Colonic mucosa (tissue), 4 donors: ENCODE measurements at regions not wholly inside any gene's neighbourhood (a gene's known extent, or its start where the extent isn't known, plus 50 kb on each side); places are given as distances from the start of the nearest gene placed in this dataset.

ENCODE experiments used
- DNase-seq: peaks from one replicate; pipeline ENCODE4 v3.0.0-alpha.2; 2020
- H3K27ac ChIP-seq: fragments of 200-600 bp; one replicate; pipeline ENCODE4 v1.8.0; 2021
- H3K27me3 ChIP-seq: fragments of 200-600 bp; one replicate; pipeline ENCODE4 v1.8.0; 2021
- H3K36me3 ChIP-seq: fragments of 200-600 bp; one replicate; pipeline ENCODE4 v1.8.0; 2021
- H3K4me1 ChIP-seq: fragments of 200-600 bp; one replicate; pipeline ENCODE4 v1.8.0; 2021; ENCODE audit warnings: mild to moderate bottlenecking
- H3K4me3 ChIP-seq: fragments of 200-600 bp; one replicate; pipeline ENCODE4 v1.8.0; 2021
- H3K9ac ChIP-seq, 2 donors: one replicate each; pipeline ENCODE4 v1.7.0; 2013; ENCODE audit warnings: control low read depth in 2 of 2, low read depth in 2 of 2, low read length in 2 of 2
- H3K9me3 ChIP-seq: fragments of 200-600 bp; one replicate; pipeline ENCODE4 v1.8.0; 2021
- intact Hi-C: fragments of 100-400 bp; cut with DNase I; formaldehyde crosslinking; loops from one replicate; pipeline ENCODE4 v1.14.1; 2022
- TF ChIP-seq, protein P1 (sequence below): fragments of 200-600 bp; IDR thresholded peaks from one replicate; pipeline ENCODE4 v1.8.0; 2022; ENCODE audit warnings: antibody characterized with exemption, mild to moderate bottlenecking
- donor health status: healthy.
- donor health status: DM: no; HTN: no; CAD: no.
- donor health status: DM: no; HTN: no; CAD: no.

DNA sequence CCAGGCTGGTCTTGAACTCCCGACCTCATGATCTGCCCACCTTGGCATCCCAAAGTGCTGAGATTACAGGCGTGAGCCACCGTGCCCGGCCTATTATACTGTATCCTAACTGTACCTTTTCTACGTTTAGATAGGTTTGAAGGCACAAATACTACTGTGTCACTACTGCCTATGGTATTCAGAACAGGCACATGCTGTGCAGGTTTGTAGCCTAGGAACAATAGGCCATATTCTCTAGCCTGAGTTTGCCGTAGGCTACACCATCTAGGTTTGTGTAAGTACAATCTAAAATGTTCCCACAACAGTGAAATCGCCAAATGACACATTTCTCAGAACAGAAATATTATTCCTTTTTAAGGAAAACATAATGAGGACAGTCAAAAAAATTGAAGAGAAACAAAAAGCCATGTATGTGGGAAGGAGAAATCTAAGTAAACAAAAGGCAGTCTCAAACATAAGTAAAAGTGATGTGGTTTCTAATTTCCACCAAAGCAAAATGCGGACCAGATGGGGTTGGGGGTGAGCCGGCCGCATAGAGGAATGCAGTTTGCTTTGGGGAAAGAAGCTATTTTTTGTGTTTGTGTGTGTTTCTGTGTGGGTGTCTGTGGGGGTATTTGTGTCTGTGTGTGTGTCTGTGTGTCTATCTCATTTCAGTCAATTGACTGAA, 192.6 kb upstream of the SALL4 start:
- Histone ChIP-seq H3K4me3 (no peak overlapping the region), H3K4me1 (no peaks in the 10 kb centered on the region), H3K27me3 (no peaks in the 10 kb centered on the region), H3K36me3 (no peaks in the 10 kb centered on the region), H3K9ac (no peak overlapping the region), H3K9me3 (no peaks in the 10 kb centered on the region), H3K27ac (no peak overlapping the region)
- TF ChIP-seq, protein P1, sequence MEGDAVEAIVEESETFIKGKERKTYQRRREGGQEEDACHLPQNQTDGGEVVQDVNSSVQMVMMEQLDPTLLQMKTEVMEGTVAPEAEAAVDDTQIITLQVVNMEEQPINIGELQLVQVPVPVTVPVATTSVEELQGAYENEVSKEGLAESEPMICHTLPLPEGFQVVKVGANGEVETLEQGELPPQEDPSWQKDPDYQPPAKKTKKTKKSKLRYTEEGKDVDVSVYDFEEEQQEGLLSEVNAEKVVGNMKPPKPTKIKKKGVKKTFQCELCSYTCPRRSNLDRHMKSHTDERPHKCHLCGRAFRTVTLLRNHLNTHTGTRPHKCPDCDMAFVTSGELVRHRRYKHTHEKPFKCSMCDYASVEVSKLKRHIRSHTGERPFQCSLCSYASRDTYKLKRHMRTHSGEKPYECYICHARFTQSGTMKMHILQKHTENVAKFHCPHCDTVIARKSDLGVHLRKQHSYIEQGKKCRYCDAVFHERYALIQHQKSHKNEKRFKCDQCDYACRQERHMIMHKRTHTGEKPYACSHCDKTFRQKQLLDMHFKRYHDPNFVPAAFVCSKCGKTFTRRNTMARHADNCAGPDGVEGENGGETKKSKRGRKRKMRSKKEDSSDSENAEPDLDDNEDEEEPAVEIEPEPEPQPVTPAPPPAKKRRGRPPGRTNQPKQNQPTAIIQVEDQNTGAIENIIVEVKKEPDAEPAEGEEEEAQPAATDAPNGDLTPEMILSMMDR: no peak
- intact Hi-C loops: no loop called here
- no peak for DNase-seq

DNA sequence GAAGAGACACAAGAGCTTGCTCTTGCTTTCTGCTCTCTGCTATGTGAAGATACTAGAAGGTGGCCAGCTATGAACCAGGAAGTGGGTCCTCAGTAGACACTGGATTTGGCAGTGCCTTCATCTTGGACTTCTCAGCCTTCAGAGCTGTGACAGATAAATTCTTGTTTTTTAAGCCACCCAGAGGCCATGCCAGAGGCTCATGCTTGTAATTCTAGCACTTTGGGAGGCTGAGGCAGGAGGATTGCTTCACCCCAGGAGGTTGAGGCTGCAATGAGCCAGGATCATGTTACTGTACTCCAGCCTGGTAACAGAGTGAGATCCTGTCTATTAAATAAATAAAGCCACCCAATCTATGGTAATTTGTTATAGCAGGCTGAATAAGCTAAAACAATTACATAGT, 185.5 kb upstream of the SALL4 start:
- H3K4me1 ChIP-seq: no peaks in the 10 kb centered on the region
- TF ChIP-seq, protein P1: no peak
- H3K27ac ChIP-seq: no peak overlapping the region

DNA sequence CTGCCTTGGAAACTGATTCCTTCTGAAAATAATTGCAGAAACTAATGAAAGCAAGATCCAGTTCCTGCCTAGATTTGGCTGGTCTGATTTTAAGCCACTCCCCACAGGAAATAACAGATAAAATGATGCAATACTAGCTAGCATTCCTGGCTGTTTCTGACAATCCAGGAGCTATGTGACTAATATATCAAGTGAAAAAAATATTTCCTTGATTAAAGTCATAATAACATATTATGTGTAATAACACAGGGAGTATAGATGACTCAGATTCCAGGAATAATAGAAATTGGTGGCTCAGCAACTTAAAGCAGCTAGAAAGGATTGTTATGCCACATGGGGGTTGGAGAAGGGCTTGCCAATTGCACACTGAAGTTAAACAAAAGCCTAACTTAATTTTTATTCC, 182.7 kb upstream of the SALL4 start:
- Histone ChIP-seq H3K4me1 (no peaks in the 10 kb centered on the region), H3K36me3 (no peaks in the 10 kb centered on the region), H3K9ac (no peak overlapping the region), H3K27me3 (no peaks in the 10 kb centered on the region), H3K4me3 (no peak overlapping the region), H3K27ac (no peak overlapping the region), H3K9me3 (no peaks in the 10 kb centered on the region)
- DNase-seq: no peak
- intact Hi-C loops: no loop called here
- TF ChIP-seq, protein P1: no peak

More for the DNA sequence above, 185.5 kb upstream of the SALL4 start:
- Histone ChIP-seq H3K9me3 (no peaks in the 10 kb centered on the region), H3K27me3 (no peaks in the 10 kb centered on the region), H3K4me3 (no peak overlapping the region), H3K36me3 (no peaks in the 10 kb centered on the region), H3K9ac (no peak overlapping the region)
- no peak for DNase-seq
- intact Hi-C loops: no loop called here

DNA sequence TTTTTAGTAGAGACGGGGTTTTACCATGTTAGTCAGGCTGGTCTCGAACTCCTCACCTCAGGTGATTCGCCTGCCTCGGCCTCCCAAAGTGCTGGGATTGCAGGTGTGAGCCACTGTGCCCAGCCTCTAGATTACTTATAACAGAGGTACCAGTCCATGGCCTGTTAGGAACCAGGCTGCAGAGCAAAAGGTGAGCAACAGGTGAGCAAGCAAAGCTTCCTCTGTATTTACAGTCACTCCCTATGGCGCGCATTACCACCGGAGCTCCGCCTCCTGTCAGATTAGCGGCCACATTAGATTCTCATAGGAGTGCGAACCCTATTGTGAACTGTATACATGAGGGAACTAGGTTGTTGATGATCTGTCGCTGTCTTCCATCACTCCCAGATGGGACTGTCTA, 178.0 kb upstream of the SALL4 start:
- Histone ChIP-seq H3K9ac (no peak overlapping the region), H3K27me3 (no peaks in the 10 kb centered on the region), H3K4me1 (no peaks in the 10 kb centered on the region), H3K36me3 (no peaks in the 10 kb centered on the region), H3K27ac (no peak overlapping the region), H3K4me3 (no peak overlapping the region), H3K9me3 (no peaks in the 10 kb centered on the region)
- TF ChIP-seq, protein P1: no peak
- intact Hi-C loops: no loop called here
- no peak for DNase-seq

DNA sequence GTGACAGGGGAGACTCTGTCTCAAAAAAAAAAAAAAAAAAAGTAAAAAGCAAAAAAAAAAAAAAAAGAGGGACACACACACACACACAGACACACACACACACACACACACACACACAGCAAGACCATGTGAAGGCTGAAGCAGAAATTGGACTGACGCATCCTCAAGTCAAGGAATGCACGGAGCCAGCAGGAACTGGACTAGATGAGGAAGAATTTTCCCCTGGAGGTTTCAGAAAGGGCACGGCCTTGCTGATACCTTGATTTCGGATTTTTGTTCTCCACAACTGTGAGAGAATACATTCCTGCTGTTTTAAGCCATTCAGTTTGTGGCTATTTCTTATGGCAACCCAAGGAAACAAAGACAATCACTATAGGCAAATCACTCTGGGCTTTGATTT, 176.9 kb upstream of the SALL4 start:
- no peak overlapping the region for H3K9ac ChIP-seq
- H3K27ac ChIP-seq: no peak overlapping the region
- H3K36me3 ChIP-seq: no peaks in the 10 kb centered on the region
- DNase-seq: no peak
- no peaks in the 10 kb centered on the region for H3K9me3 ChIP-seq
- intact Hi-C loops: no loop called here
- TF ChIP-seq, protein P1: no peak
- H3K27me3 ChIP-seq: no peaks in the 10 kb centered on the region
- no peaks in the 10 kb centered on the region for H3K4me1 ChIP-seq
- H3K4me3 ChIP-seq: no peak overlapping the region
